ENCODE measurements at regions not wholly inside any gene's neighbourhood (a gene's known extent, or its start where the extent isn't known, plus 50 kb on each side); places are given as distances from the start of the nearest gene placed in this dataset.

GRCh38 chr5:62143268-62144229, 162.5 kb upstream of the KIF2A start:
- TF ChIP-seq, protein P1, sequence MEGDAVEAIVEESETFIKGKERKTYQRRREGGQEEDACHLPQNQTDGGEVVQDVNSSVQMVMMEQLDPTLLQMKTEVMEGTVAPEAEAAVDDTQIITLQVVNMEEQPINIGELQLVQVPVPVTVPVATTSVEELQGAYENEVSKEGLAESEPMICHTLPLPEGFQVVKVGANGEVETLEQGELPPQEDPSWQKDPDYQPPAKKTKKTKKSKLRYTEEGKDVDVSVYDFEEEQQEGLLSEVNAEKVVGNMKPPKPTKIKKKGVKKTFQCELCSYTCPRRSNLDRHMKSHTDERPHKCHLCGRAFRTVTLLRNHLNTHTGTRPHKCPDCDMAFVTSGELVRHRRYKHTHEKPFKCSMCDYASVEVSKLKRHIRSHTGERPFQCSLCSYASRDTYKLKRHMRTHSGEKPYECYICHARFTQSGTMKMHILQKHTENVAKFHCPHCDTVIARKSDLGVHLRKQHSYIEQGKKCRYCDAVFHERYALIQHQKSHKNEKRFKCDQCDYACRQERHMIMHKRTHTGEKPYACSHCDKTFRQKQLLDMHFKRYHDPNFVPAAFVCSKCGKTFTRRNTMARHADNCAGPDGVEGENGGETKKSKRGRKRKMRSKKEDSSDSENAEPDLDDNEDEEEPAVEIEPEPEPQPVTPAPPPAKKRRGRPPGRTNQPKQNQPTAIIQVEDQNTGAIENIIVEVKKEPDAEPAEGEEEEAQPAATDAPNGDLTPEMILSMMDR (IDR thresholded peaks at IDR 0.05; ENCODE audit: control insufficient read depth, extremely low read depth, insufficient read depth): peak; percentile 49
- no peak overlapping the region for H3K4me3 ChIP-seq (ENCODE audit: low read depth, low read length)
- DNase-seq (ENCODE audit: low read depth): no peak

DNA sequence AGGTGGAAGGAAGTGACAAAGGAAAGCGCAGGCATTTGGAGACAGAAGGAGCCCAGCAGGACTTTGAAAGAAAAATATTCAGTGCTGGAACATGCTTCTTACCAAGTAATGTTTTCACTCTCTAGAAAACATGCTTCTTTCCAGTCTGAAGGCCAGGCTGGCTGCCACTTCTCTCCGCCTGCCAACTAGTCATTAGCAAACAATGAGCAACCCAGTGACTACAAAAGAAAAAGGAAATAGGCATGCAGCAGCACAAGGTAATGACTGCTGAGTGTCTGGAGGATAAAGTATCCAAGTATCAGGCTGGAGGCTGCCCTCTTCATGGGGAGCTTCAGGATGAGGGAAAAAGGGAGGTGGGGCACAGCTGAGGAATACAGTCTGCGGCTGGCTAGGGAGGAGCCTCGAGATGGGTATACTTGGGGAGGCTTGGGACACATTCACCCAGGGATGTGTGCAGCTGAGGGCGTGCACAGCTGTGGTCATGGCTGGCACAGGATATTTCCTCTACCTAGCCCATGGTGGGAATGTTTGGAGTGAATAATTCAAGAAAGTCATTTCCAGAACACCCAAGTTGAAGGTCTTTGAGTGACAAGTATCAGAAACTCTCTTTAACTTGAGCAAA, 161.5 kb upstream of the KIF2A start:
- H3K4me3 ChIP-seq (ENCODE audit: low read depth, low read length): no peak overlapping the region
- TF ChIP-seq, protein P1 (IDR thresholded peaks at IDR 0.05; ENCODE audit: control insufficient read depth, extremely low read depth, insufficient read depth): no peak
- DNase-seq (ENCODE audit: low read depth): peak; percentile 56

DNA sequence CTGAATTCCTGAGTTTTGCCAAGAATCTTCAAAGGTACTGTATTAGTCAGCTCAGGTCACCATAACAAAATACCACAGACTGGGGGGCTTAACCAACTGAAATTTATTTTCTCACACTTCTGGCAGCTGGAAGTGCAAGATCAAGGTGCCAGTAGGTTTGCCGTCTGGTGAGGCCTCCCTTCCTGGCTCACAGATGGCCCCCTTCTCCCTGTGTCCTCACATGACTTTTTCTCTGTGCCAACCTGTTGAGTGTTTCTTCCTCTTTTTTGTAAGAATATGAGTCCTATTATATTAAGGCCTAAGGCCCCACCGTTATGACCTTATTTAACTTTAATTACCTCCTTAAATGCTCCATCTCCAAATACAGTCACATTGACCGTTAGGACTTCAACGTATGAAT, 156.1 kb upstream of the KIF2A start:
- TF ChIP-seq, protein P1 (IDR thresholded peaks at IDR 0.05; ENCODE audit: control insufficient read depth, extremely low read depth, insufficient read depth): no peak
- H3K4me3 ChIP-seq (ENCODE audit: low read depth, low read length): no peak overlapping the region
- no peak for DNase-seq (ENCODE audit: low read depth)

- TF ChIP-seq, protein P1 (IDR thresholded peaks at IDR 0.05; ENCODE audit: control insufficient read depth, extremely low read depth, insufficient read depth): no peak
- no peak for DNase-seq (ENCODE audit: low read depth)
- H3K4me3 ChIP-seq (ENCODE audit: low read depth, low read length): no peak overlapping the region
Observed at GRCh38 chr5:62152394-62153087, 153.5 kb upstream of the KIF2A start.

DNA sequence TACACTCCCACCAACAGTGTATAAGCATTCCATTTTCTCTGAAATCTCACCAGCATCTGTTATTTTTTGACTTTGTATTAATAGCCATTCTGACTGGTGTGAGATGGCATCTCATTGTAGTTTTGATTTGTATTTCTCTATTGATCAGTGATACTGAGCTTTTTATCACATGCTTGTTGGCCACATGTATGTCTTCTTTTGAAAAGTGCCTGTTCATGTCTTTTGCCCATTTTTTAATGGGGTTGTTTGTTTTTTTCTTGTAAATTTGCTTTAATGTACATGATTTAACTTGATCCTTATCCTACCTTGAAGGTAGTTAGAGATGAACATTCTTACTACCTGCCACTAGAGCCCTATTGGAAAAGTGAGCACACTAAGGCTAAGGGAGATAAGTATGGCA, 151.2 kb upstream of the KIF2A start:
- no peak overlapping the region for H3K4me3 ChIP-seq (ENCODE audit: low read depth, low read length)
- DNase-seq (ENCODE audit: low read depth): no peak
- TF ChIP-seq, protein P1 (IDR thresholded peaks at IDR 0.05; ENCODE audit: control insufficient read depth, extremely low read depth, insufficient read depth): no peak

- peak; percentile 43 for DNase-seq (ENCODE audit: low read depth)
- H3K4me3 ChIP-seq (ENCODE audit: low read depth, low read length): no peak overlapping the region
- TF ChIP-seq, protein P1 (IDR thresholded peaks at IDR 0.05; ENCODE audit: control insufficient read depth, extremely low read depth, insufficient read depth): no peak
Observed at GRCh38 chr5:62155988-62156387, 150.0 kb upstream of the KIF2A start.

Data from LNCaP clone FGC (cell line).